ENCODE measurements at regions not wholly inside any gene's neighbourhood (a gene's known extent, or its start where the extent isn't known, plus 50 kb on each side); places are given as distances from the start of the nearest gene placed in this dataset.
A peak's percentile ranks its signal among the peaks of the same experiment; 100 is the strongest.

DNA sequence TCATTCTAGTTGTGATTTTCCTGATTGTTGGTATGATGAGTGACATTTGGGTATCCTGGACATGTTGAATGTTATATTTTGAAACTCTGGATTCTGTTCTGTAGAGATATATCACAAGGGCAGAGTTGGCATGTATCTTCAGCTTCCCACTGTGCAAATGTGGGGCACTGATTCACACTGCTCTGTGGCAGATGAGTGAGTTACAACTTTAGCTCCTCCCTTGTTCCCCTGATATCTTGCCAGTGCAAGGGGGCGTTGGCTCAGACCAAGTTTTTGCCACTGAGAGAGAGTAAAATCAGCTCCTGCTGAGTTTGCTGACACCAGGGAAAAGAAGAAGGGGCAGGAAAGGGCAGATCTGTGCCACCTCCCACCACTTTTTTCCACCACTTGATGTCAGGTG lies 199.6 kb upstream of the MMADHC start:
- Histone ChIP-seq H3K79me2 (ENCODE audit: insufficient read depth) (no peaks in the 10 kb centered on the region), H3K9ac (no peak overlapping the region), H3K27me3 (replicated peaks; ENCODE audit: insufficient read depth) (no peaks in the 10 kb centered on the region), H2AFZ (no peak overlapping the region), H3K4me3 (no peak overlapping the region), H3K9me2 (ENCODE audit: insufficient read depth) (no peaks in the 10 kb centered on the region), H3K27ac (no peak overlapping the region), H3K4me1 (ENCODE audit: insufficient read depth) (0 out of 2 replicates have a peak, but pooled peaks cover 3% of the 10 kb centered on the region), H3K4me2 (ENCODE audit: unreplicated experiment) (no peak overlapping the region), H3F3A (ENCODE audit: insufficient read depth) (no peaks in the 10 kb centered on the region), H4K20me1 (ENCODE audit: insufficient read depth) (no peaks in the 10 kb centered on the region), H3K36me3 (ENCODE audit: low read depth) (no peaks in the 10 kb centered on the region), H3K9me3 (ENCODE audit: low read depth) (no peaks in the 10 kb centered on the region)
- in situ Hi-C loops (cut with MboI), result no loop called here
- WGBS, 2 experiments (ENCODE audit: low coverage in 1 of 2, low lambda C conversion rate in 2 of 2, missing lambda C conversion rate in 2 of 2), result 9 to 23% methylated on average over 1 of the region's 1 CpG
- DNase-seq, result peak; percentile 31
- no peak for TF ChIP-seq EZH2phosphoT487 (IDR thresholded peaks at IDR 0.05; ENCODE audit: insufficient read depth, low read depth)
- TF ChIP-seq EZH2 (IDR thresholded peaks at IDR 0.05; ENCODE audit: insufficient read depth, poor library complexity, severe bottlenecking), result no peak

DNA sequence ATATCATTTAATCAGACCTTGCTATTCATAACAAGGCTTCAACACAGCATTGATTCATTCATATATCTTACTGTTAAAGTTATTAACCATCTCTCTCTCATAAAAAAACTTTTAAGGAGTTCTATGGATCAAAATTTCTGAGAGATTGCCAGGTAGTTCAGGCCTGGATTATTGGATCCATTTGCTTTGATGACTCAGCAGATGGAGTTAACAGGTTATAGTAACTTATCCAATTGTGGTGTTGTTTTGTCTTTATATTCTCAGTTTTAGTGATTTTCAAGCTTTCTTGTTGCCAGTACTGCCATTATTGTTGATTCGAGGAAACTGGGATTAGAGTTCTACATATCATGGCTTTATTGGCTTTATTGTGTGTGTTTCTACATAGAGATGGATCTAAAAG lies 195.7 kb upstream of the MMADHC start:
- Histone ChIP-seq H3K27ac (no peak overlapping the region), H3K4me2 (ENCODE audit: unreplicated experiment) (no peak overlapping the region), H3K9ac (no peak overlapping the region), H3K4me3 (no peak overlapping the region), H3K79me2 (ENCODE audit: insufficient read depth) (no peaks in the 10 kb centered on the region), H3K4me1 (ENCODE audit: insufficient read depth) (0 out of 2 replicates have a peak, but pooled peaks cover 3% of the 10 kb centered on the region), H3K9me3 (ENCODE audit: low read depth) (no peaks in the 10 kb centered on the region), H2AFZ (no peak overlapping the region), H3F3A (ENCODE audit: insufficient read depth) (no peaks in the 10 kb centered on the region), H3K36me3 (ENCODE audit: low read depth) (no peaks in the 10 kb centered on the region), H3K9me2 (ENCODE audit: insufficient read depth) (no peaks in the 10 kb centered on the region), H4K20me1 (ENCODE audit: insufficient read depth) (no peaks in the 10 kb centered on the region), H3K27me3 (replicated peaks; ENCODE audit: insufficient read depth) (no peaks in the 10 kb centered on the region)
- WGBS, 2 experiments (ENCODE audit: low coverage in 1 of 2, low lambda C conversion rate in 2 of 2, missing lambda C conversion rate in 2 of 2), result 89 to 95% methylated on average over 1 of the region's 1 CpG
- no peak for TF ChIP-seq EZH2 (IDR thresholded peaks at IDR 0.05; ENCODE audit: insufficient read depth, poor library complexity, severe bottlenecking)
- TF ChIP-seq EZH2phosphoT487 (IDR thresholded peaks at IDR 0.05; ENCODE audit: insufficient read depth, low read depth), result no peak
- in situ Hi-C loops (cut with MboI), result no loop called here
- DNase-seq, result no peak

DNA sequence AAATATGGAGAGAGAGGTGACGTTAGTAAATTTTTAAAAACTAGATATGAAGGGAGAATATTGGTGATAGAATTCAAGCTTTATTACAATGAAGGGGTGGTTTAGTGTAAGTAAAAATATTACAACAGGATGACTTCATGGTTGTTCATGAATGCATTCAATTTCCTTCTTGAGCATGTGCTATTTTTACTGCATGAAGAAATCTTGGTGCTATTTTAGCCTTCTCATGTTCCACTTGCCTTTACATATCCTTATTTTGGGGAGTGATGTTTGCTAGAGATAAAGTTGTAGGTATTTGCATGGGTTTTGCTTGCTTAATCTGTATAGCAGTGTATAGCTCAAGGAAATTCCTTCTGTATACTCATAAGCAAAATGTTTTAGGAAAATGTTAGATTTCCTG lies 195.0 kb upstream of the MMADHC start:
- 0 out of 2 replicates have a peak, but pooled peaks cover 3% of the 10 kb centered on the region for H3K4me1 ChIP-seq (ENCODE audit: insufficient read depth)
- no peak for TF ChIP-seq EZH2phosphoT487 (IDR thresholded peaks at IDR 0.05; ENCODE audit: insufficient read depth, low read depth)
- TF ChIP-seq EZH2 (IDR thresholded peaks at IDR 0.05; ENCODE audit: insufficient read depth, poor library complexity, severe bottlenecking), result no peak
- in situ Hi-C loops (cut with MboI), result no loop called here
- no peak overlapping the region for H3K4me3 ChIP-seq
- H3K9ac ChIP-seq, result no peak overlapping the region
- H2AFZ ChIP-seq, result no peak overlapping the region
- WGBS, 2 experiments (ENCODE audit: low coverage in 1 of 2, low lambda C conversion rate in 2 of 2, missing lambda C conversion rate in 2 of 2), result 100% methylated on average over 1 of the region's 1 CpG
- no peaks in the 10 kb centered on the region for H3K27me3 ChIP-seq (replicated peaks; ENCODE audit: insufficient read depth)
- no peaks in the 10 kb centered on the region for H3K9me2 ChIP-seq (ENCODE audit: insufficient read depth)
- no peaks in the 10 kb centered on the region for H3K36me3 ChIP-seq (ENCODE audit: low read depth)
- no peaks in the 10 kb centered on the region for H4K20me1 ChIP-seq (ENCODE audit: insufficient read depth)
- H3K4me2 ChIP-seq (ENCODE audit: unreplicated experiment), result no peak overlapping the region
- no peak overlapping the region for H3K27ac ChIP-seq
- H3K9me3 ChIP-seq (ENCODE audit: low read depth), result no peaks in the 10 kb centered on the region
- DNase-seq, result peak; percentile 21
- no peaks in the 10 kb centered on the region for H3F3A ChIP-seq (ENCODE audit: insufficient read depth)
- H3K79me2 ChIP-seq (ENCODE audit: insufficient read depth), result no peaks in the 10 kb centered on the region

DNA sequence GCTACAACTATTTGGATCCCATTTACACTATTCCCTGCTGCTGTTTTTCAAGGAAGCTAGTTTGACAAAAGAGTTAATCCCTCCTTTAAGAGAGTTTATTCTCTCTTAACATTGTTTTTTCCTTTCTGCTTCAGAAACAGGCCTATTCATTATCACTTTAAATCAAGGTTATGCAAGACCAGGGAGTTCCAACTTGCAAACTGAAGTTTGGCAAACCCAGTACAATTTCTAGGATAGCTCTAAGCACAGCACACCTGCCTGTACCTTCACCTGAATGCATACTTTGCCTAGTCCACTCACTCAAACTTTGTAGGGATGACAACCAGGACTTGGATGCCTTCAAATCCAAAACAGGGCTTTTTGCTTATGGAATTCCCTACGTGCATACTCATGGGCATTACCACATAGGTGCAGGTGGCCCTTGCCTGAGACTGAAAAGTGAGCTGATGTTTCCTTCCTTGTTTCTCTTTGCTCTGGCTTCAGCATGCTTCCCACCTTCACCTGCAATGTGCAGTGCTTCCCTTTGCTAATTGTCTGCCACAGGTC lies 193.8 kb upstream of the MMADHC start:
- H3K9me2 ChIP-seq (ENCODE audit: insufficient read depth), result no peaks in the 10 kb centered on the region

More for the DNA sequence above, 193.8 kb upstream of the MMADHC start:
- 65 to 68% methylated on average over 1 of the region's 1 CpG for WGBS, 2 experiments (ENCODE audit: low coverage in 1 of 2, low lambda C conversion rate in 2 of 2, missing lambda C conversion rate in 2 of 2)
- no peak for TF ChIP-seq EZH2 (IDR thresholded peaks at IDR 0.05; ENCODE audit: insufficient read depth, poor library complexity, severe bottlenecking)
- no peak for TF ChIP-seq EZH2phosphoT487 (IDR thresholded peaks at IDR 0.05; ENCODE audit: insufficient read depth, low read depth)
- Histone ChIP-seq H3K27me3 (replicated peaks; ENCODE audit: insufficient read depth) (no peaks in the 10 kb centered on the region), H3K4me3 (no peak overlapping the region), H3K4me1 (ENCODE audit: insufficient read depth) (0 out of 2 replicates have a peak, but pooled peaks cover 3% of the 10 kb centered on the region), H3K27ac (no peak overlapping the region), H3F3A (ENCODE audit: insufficient read depth) (no peaks in the 10 kb centered on the region), H3K9ac (no peak overlapping the region), H3K9me3 (ENCODE audit: low read depth) (no peaks in the 10 kb centered on the region), H4K20me1 (ENCODE audit: insufficient read depth) (no peaks in the 10 kb centered on the region), H3K36me3 (ENCODE audit: low read depth) (no peaks in the 10 kb centered on the region), H3K79me2 (ENCODE audit: insufficient read depth) (no peaks in the 10 kb centered on the region), H2AFZ (no peak overlapping the region), H3K4me2 (ENCODE audit: unreplicated experiment) (no peak overlapping the region)
- DNase-seq, result no peak
- in situ Hi-C loops (cut with MboI), result no loop called here
